ENCODE measurements at regions not wholly inside any gene's neighbourhood (a gene's known extent, or its start where the extent isn't known, plus 50 kb on each side); places are given as distances from the start of the nearest gene placed in this dataset.

GRCh38 chr12:28027947-28028724 is 55.6 kb upstream of the PTHLH start:
- no peak for DNase-seq
- H3K27ac ChIP-seq = no peak overlapping the region
- in situ Hi-C loops (cut with HindIII; ENCODE audit: low pct_ligation_motif_present, low sequenced_read_pairs) = no loop called here
- no peaks in the 10 kb centered on the region for H3K36me3 ChIP-seq (replicated peaks)
- H3K27me3 ChIP-seq (replicated peaks) = no peaks in the 10 kb centered on the region
- no peak overlapping the region for H3K4me3 ChIP-seq (ENCODE audit: low read depth, low read length)
- TF ChIP-seq CTCF (IDR thresholded peaks at IDR 0.05; ENCODE audit: low read depth, low read length, missing control alignments) = no peak

GRCh38 chr12:28032811-28033537 is 60.4 kb upstream of the PTHLH start:
- DNase-seq = no peak
- H3K4me3 ChIP-seq (ENCODE audit: low read depth, low read length) = no peak overlapping the region
- in situ Hi-C loops (cut with HindIII; ENCODE audit: low pct_ligation_motif_present, low sequenced_read_pairs) = no loop called here

GRCh38 chr12:28033538-28033915 is 61.0 kb upstream of the PTHLH start:
- no peaks in the 10 kb centered on the region for H3K36me3 ChIP-seq (replicated peaks)
- DNase-seq = peak; percentile 20
- in situ Hi-C loops (cut with HindIII; ENCODE audit: low pct_ligation_motif_present, low sequenced_read_pairs) = no loop called here
- H3K4me3 ChIP-seq (ENCODE audit: low read depth, low read length) = no peak overlapping the region
- no peak overlapping the region for H3K27ac ChIP-seq
- no peaks in the 10 kb centered on the region for H3K27me3 ChIP-seq (replicated peaks)
- no peak for TF ChIP-seq CTCF (IDR thresholded peaks at IDR 0.05; ENCODE audit: low read depth, low read length, missing control alignments)

More at GRCh38 chr12:28032811-28033537, 60.4 kb upstream of the PTHLH start:
- Histone ChIP-seq H3K27me3 (replicated peaks) (no peaks in the 10 kb centered on the region), H3K36me3 (replicated peaks) (no peaks in the 10 kb centered on the region), H3K27ac (no peak overlapping the region)
- TF ChIP-seq CTCF (IDR thresholded peaks at IDR 0.05; ENCODE audit: low read depth, low read length, missing control alignments) = no peak

GRCh38 chr12:28034271-28034670 is 61.7 kb upstream of the PTHLH start:
- Histone ChIP-seq H3K27ac (no peak overlapping the region), H3K27me3 (replicated peaks) (no peaks in the 10 kb centered on the region), H3K4me3 (ENCODE audit: low read depth, low read length) (no peak overlapping the region), H3K36me3 (replicated peaks) (no peaks in the 10 kb centered on the region)
- TF ChIP-seq CTCF (IDR thresholded peaks at IDR 0.05; ENCODE audit: low read depth, low read length, missing control alignments) = no peak
- DNase-seq = no peak
- in situ Hi-C loops (cut with HindIII; ENCODE audit: low pct_ligation_motif_present, low sequenced_read_pairs) = no loop called here

GRCh38 chr12:28035500-28035899 is 63.0 kb upstream of the PTHLH start:
- H3K36me3 ChIP-seq (replicated peaks) = no peaks in the 10 kb centered on the region
- in situ Hi-C loops (cut with HindIII; ENCODE audit: low pct_ligation_motif_present, low sequenced_read_pairs) = no loop called here
- H3K4me3 ChIP-seq (ENCODE audit: low read depth, low read length) = no peak overlapping the region
- no peak for TF ChIP-seq CTCF (IDR thresholded peaks at IDR 0.05; ENCODE audit: low read depth, low read length, missing control alignments)
- DNase-seq = peak; percentile 54
- no peak overlapping the region for H3K27ac ChIP-seq
- H3K27me3 ChIP-seq (replicated peaks) = no peaks in the 10 kb centered on the region
